ENCODE measurements at regions not wholly inside any gene's neighbourhood (a gene's known extent, or its start where the extent isn't known, plus 50 kb on each side); places are given as distances from the start of the nearest gene placed in this dataset.

DNA sequence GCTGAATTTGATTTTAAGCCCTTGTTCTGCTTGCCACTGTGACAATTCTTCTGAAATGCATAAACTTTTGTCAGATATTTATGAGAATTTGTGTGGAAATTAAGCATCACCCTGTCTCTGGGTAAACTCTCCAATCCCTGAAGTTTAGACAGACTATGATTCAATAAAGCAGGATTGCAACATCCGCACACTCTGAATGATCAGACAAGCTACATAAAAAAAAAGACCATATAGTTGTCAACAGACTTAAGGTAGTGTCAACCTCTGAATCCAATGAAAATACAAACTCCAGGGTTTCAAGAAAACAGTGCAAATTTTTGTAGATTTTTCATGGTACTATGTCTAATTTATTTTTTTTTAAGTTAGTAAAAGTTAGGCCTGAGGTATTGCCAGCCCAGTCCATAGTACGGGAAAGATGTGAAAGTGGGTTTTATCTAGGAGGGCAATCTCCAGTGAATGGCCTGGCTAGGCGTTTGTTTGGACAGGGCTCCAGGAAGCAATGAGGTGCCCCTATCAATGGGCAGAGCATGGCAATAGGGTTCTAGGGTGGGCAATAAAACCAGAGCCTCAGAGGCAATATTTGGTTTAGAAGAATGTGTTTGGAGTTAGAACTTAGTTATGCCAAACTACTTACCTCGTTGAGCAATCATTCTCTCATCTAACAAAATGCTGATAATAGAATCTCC, 762.6 kb upstream of the SEMA6A start:
- Histone ChIP-seq H3K9me3 (ENCODE audit: low read length) (no peaks in the 10 kb centered on the region), H3K79me2 (replicated peaks; ENCODE audit: insufficient read depth, low read length) (no peaks in the 10 kb centered on the region), H3F3A (ENCODE audit: insufficient read depth, low read length, poor library complexity, severe bottlenecking) (no peaks in the 10 kb centered on the region), H3K36me3 (ENCODE audit: insufficient read depth, low read length) (no peaks in the 10 kb centered on the region), H3K27me3 (ENCODE audit: insufficient read depth, low read depth, low read length) (no peaks in the 10 kb centered on the region), H3K9me2 (ENCODE audit: insufficient read depth, low read length) (no peaks in the 10 kb centered on the region), H4K20me1 (ENCODE audit: insufficient read depth) (no peaks in the 10 kb centered on the region), H3K9ac (ENCODE audit: low read length) (no peak overlapping the region), H3K4me3 (ENCODE audit: low read length) (no peak overlapping the region), H2AFZ (ENCODE audit: low read depth, low read length) (no peak overlapping the region), H3K27ac (ENCODE audit: low read length) (no peak overlapping the region), H3K4me2 (ENCODE audit: low read length) (no peak overlapping the region)
- TF ChIP-seq, protein P1, sequence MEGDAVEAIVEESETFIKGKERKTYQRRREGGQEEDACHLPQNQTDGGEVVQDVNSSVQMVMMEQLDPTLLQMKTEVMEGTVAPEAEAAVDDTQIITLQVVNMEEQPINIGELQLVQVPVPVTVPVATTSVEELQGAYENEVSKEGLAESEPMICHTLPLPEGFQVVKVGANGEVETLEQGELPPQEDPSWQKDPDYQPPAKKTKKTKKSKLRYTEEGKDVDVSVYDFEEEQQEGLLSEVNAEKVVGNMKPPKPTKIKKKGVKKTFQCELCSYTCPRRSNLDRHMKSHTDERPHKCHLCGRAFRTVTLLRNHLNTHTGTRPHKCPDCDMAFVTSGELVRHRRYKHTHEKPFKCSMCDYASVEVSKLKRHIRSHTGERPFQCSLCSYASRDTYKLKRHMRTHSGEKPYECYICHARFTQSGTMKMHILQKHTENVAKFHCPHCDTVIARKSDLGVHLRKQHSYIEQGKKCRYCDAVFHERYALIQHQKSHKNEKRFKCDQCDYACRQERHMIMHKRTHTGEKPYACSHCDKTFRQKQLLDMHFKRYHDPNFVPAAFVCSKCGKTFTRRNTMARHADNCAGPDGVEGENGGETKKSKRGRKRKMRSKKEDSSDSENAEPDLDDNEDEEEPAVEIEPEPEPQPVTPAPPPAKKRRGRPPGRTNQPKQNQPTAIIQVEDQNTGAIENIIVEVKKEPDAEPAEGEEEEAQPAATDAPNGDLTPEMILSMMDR (IDR thresholded peaks at IDR 0.05; ENCODE audit: poor library complexity, severe bottlenecking): no peak
- TF ChIP-seq SMC3 (conservative IDR thresholded peaks at IDR 0.05; ENCODE audit: poor library complexity) (no peak), RAD21 (conservative IDR thresholded peaks at IDR 0.05) (no peak), EZH2 (IDR thresholded peaks at IDR 0.05; ENCODE audit: borderline replicate concordance, insufficient read depth, low read length, poor library complexity, severe bottlenecking) (no peak), POLR2AphosphoS5 (IDR thresholded peaks at IDR 0.05) (no peak), TAF1 (IDR thresholded peaks at IDR 0.05; ENCODE audit: low read depth) (no peak), EP300 (conservative IDR thresholded peaks at IDR 0.05; ENCODE audit: poor library complexity, severe bottlenecking) (no peak), MXI1 (conservative IDR thresholded peaks at IDR 0.05; ENCODE audit: poor library complexity, severe bottlenecking) (no peak)
- TF ChIP-seq, protein P2, sequence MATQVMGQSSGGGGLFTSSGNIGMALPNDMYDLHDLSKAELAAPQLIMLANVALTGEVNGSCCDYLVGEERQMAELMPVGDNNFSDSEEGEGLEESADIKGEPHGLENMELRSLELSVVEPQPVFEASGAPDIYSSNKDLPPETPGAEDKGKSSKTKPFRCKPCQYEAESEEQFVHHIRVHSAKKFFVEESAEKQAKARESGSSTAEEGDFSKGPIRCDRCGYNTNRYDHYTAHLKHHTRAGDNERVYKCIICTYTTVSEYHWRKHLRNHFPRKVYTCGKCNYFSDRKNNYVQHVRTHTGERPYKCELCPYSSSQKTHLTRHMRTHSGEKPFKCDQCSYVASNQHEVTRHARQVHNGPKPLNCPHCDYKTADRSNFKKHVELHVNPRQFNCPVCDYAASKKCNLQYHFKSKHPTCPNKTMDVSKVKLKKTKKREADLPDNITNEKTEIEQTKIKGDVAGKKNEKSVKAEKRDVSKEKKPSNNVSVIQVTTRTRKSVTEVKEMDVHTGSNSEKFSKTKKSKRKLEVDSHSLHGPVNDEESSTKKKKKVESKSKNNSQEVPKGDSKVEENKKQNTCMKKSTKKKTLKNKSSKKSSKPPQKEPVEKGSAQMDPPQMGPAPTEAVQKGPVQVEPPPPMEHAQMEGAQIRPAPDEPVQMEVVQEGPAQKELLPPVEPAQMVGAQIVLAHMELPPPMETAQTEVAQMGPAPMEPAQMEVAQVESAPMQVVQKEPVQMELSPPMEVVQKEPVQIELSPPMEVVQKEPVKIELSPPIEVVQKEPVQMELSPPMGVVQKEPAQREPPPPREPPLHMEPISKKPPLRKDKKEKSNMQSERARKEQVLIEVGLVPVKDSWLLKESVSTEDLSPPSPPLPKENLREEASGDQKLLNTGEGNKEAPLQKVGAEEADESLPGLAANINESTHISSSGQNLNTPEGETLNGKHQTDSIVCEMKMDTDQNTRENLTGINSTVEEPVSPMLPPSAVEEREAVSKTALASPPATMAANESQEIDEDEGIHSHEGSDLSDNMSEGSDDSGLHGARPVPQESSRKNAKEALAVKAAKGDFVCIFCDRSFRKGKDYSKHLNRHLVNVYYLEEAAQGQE (IDR thresholded peaks at IDR 0.05; ENCODE audit: borderline replicate concordance): no peak

DNA sequence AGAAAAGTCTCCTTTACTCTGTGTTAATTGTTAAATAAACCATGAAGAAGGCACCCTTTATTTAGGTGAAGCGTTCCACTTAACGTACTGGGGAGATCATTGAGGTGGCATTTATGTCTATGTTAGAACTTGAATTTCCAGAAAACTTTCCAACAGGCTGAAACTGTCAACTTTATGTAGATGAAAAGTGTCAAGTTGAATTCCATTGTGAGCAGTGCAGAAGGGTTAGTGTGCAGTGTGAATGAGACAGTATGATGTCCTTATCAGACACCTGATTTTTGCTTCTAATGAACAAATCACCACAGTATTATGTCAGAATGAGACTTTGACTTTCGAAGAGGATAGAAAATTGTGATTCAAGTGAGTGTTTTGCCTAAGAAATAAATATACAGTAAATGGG, 761.6 kb upstream of the SEMA6A start:
- Histone ChIP-seq H3K9ac (ENCODE audit: low read length) (no peak overlapping the region), H3K79me2 (replicated peaks; ENCODE audit: insufficient read depth, low read length) (no peaks in the 10 kb centered on the region), H3K27ac (ENCODE audit: low read length) (no peak overlapping the region)

More for the DNA sequence above, 761.6 kb upstream of the SEMA6A start:
- peak; percentile 86 for TF ChIP-seq EP300 (conservative IDR thresholded peaks at IDR 0.05; ENCODE audit: poor library complexity, severe bottlenecking)
- peak; percentile 53 for TF ChIP-seq POLR2AphosphoS5 (IDR thresholded peaks at IDR 0.05)
- peak; percentile 17 for TF ChIP-seq SMC3 (conservative IDR thresholded peaks at IDR 0.05; ENCODE audit: poor library complexity)
- TF ChIP-seq RAD21 (conservative IDR thresholded peaks at IDR 0.05): no peak
- H3K27me3 ChIP-seq (ENCODE audit: insufficient read depth, low read depth, low read length): no peaks in the 10 kb centered on the region
- H3K4me2 ChIP-seq (ENCODE audit: low read length): no peak overlapping the region
- no peaks in the 10 kb centered on the region for H4K20me1 ChIP-seq (ENCODE audit: insufficient read depth)
- no peaks in the 10 kb centered on the region for H3K9me2 ChIP-seq (ENCODE audit: insufficient read depth, low read length)
- no peak overlapping the region for H3K4me3 ChIP-seq (ENCODE audit: low read length)
- H3K9me3 ChIP-seq (ENCODE audit: low read length): no peaks in the 10 kb centered on the region
- H2AFZ ChIP-seq (ENCODE audit: low read depth, low read length): no peak overlapping the region
- no peaks in the 10 kb centered on the region for H3K36me3 ChIP-seq (ENCODE audit: insufficient read depth, low read length)
- H3F3A ChIP-seq (ENCODE audit: insufficient read depth, low read length, poor library complexity, severe bottlenecking): no peaks in the 10 kb centered on the region
